DMS153 treated with DMSO at 0.1 percent for 48 hours (cell line): ENCODE measurements at regions not wholly inside any gene's neighbourhood (a gene's known extent, or its start where the extent isn't known, plus 50 kb on each side); places are given as distances from the start of the nearest gene placed in this dataset.
A peak's percentile ranks its signal among the peaks of the same experiment; 100 is the strongest.

ENCODE experiments used
- DNase-seq: peaks from one replicate; lab custom pipeline; 2025; ENCODE audit not compliant: unreplicated experiment; lab: John Stamatoyannopoulos, UW

GRCh38 chr1:36721261-36721660 is 238.5 kb upstream of the CSF3R start:
- DNase-seq: no peak

GRCh38 chr1:36717431-36717830 is 234.7 kb upstream of the CSF3R start:
- no peak for DNase-seq

GRCh38 chr1:36715797-36716196 is 233.1 kb upstream of the CSF3R start:
- DNase-seq: no peak

GRCh38 chr1:36714301-36714700 is 231.6 kb upstream of the CSF3R start:
- no peak for DNase-seq

GRCh38 chr1:36711480-36711879 is 228.8 kb upstream of the CSF3R start:
- DNase-seq: no peak

GRCh38 chr1:36710951-36711350 is 228.2 kb upstream of the CSF3R start:
- DNase-seq: no peak

- DNase-seq: no peak
Measured at GRCh38 chr1:36709869-36710481, 227.3 kb upstream of the CSF3R start.

GRCh38 chr1:36708587-36708986 is 225.9 kb upstream of the CSF3R start:
- no peak for DNase-seq

GRCh38 chr1:36707221-36707620 is 224.5 kb upstream of the CSF3R start:
- DNase-seq: no peak

GRCh38 chr1:36706416-36706815 is 223.7 kb upstream of the CSF3R start:
- no peak for DNase-seq

- peak; percentile 34 for DNase-seq
Measured at GRCh38 chr1:36705629-36706028, 222.9 kb upstream of the CSF3R start.

GRCh38 chr1:36703526-36704208 is 221.0 kb upstream of the CSF3R start:
- peak; percentile 99 for DNase-seq

- no peak for DNase-seq
Measured at GRCh38 chr1:36702963-36703362, 220.2 kb upstream of the CSF3R start.

GRCh38 chr1:36699113-36699911 is 216.6 kb upstream of the CSF3R start:
- DNase-seq: no peak

- no peak for DNase-seq
Measured at GRCh38 chr1:36697836-36698605, 215.3 kb upstream of the CSF3R start.

- no peak for DNase-seq
Measured at GRCh38 chr1:36696261-36696940, 213.7 kb upstream of the CSF3R start.

- DNase-seq: no peak
Measured at GRCh38 chr1:36693603-36694002, 210.9 kb upstream of the CSF3R start.

GRCh38 chr1:36693161-36693525 is 210.4 kb upstream of the CSF3R start:
- DNase-seq: no peak

GRCh38 chr1:36692465-36693160 is 209.9 kb upstream of the CSF3R start:
- DNase-seq: no peak

GRCh38 chr1:36691374-36691773 is 208.7 kb upstream of the CSF3R start:
- no peak for DNase-seq
